ENCODE measurements at regions not wholly inside any gene's neighbourhood (a gene's known extent, or its start where the extent isn't known, plus 50 kb on each side); places are given as distances from the start of the nearest gene placed in this dataset.

DNA sequence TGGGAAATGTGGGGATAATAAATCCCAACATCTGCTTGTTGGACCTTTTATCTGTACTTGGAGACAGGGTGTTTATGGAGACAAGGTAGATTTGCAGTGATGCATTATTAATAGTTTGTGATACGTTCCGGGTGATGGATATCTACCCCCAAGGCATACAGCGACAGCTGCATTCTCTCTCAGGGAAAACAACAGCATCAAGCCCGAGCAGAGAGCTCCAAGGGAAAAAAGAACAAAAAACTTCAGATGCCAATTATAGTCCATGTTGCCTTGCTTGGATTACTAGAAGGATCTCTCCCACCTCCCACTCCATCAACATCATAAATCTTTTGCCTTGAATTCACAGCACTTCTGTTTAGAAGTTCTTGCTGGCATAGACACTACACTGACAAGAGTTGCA lies 187.5 kb upstream of the CDH11 start:
- TF ChIP-seq POLR2AphosphoS5 (IDR thresholded peaks at IDR 0.05; ENCODE audit: borderline replicate concordance, low read depth, low read length) (no peak), EZH2 (IDR thresholded peaks at IDR 0.05) (no peak), FOXP2 (optimal IDR thresholded peaks at IDR 0.05; ENCODE audit: control extremely low read depth, extremely low read length, insufficient read depth) (no peak)
